Type B pancreatic cell (in vitro differentiated cells): ENCODE measurements at regions not wholly inside any gene's neighbourhood (a gene's known extent, or its start where the extent isn't known, plus 50 kb on each side); places are given as distances from the start of the nearest gene placed in this dataset.
"Not testable (repeated sequence)": the region's sequence is repeated elsewhere in the genome, so short reads cannot be mapped to it uniquely, and the experiment has no call there.

Experiments used
- DNase-seq: peaks from one replicate; pipeline ENCODE4 v3.0.0; 2021; ENCODE audit warnings: mixed read lengths; ENCODE audit not compliant: unreplicated experiment; ENCODE audit errors: extremely low spot score
- H3K27ac Mint-ChIP-seq: 2 replicates; pipeline ENCODE4 v1.8.0; 2021; ENCODE audit warnings: mild to moderate bottlenecking, mixed read lengths
- H3K27me3 Mint-ChIP-seq: 2 replicates; pipeline ENCODE4 v1.8.0; 2021; ENCODE audit warnings: mixed read lengths
- H3K36me3 Mint-ChIP-seq: 2 replicates; pipeline ENCODE4 v1.8.0; 2021; ENCODE audit warnings: mixed read lengths
- H3K4me1 Mint-ChIP-seq: one replicate; pipeline ENCODE4 v1.8.0; 2021; ENCODE audit warnings: mixed read lengths; ENCODE audit not compliant: unreplicated experiment
- H3K4me3 Mint-ChIP-seq: 2 replicates; pipeline ENCODE4 v1.8.0; 2021; ENCODE audit warnings: mild to moderate bottlenecking, mixed read lengths
- H3K9me3 Mint-ChIP-seq: 2 replicates; pipeline ENCODE4 v1.8.0; 2021; ENCODE audit warnings: mixed read lengths
- TF ChIP-seq, protein P1 (sequence below): fragments of 200-600 bp; sonication (generic); conservative IDR thresholded peaks from 2 replicates; pipeline ENCODE4 v1.5.0; 2021; ENCODE audit warnings: antibody characterized with exemption, mild to moderate bottlenecking

- no peaks in the 10 kb centered on the region for H3K36me3 Mint-ChIP-seq
- peaks cover 4% of the 10 kb centered on the region for H3K9me3 Mint-ChIP-seq
- no peaks in the 10 kb centered on the region for H3K27me3 Mint-ChIP-seq
- H3K4me3 Mint-ChIP-seq = no peak overlapping the region
- no peaks in the 10 kb centered on the region for H3K4me1 Mint-ChIP-seq
- DNase-seq = no peak
- H3K27ac Mint-ChIP-seq = no peak overlapping the region
- TF ChIP-seq, protein P1, sequence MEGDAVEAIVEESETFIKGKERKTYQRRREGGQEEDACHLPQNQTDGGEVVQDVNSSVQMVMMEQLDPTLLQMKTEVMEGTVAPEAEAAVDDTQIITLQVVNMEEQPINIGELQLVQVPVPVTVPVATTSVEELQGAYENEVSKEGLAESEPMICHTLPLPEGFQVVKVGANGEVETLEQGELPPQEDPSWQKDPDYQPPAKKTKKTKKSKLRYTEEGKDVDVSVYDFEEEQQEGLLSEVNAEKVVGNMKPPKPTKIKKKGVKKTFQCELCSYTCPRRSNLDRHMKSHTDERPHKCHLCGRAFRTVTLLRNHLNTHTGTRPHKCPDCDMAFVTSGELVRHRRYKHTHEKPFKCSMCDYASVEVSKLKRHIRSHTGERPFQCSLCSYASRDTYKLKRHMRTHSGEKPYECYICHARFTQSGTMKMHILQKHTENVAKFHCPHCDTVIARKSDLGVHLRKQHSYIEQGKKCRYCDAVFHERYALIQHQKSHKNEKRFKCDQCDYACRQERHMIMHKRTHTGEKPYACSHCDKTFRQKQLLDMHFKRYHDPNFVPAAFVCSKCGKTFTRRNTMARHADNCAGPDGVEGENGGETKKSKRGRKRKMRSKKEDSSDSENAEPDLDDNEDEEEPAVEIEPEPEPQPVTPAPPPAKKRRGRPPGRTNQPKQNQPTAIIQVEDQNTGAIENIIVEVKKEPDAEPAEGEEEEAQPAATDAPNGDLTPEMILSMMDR = no peak
Measured at GRCh38 chr11:24196733-24197132, 300.1 kb upstream of the LUZP2 start.

- DNase-seq = no peak
Measured at GRCh38 chr11:24198481-24198880, 298.4 kb upstream of the LUZP2 start.

GRCh38 chr11:24199461-24199860, 297.4 kb upstream of the LUZP2 start:
- Mint-ChIP-seq H3K4me1 (no peaks in the 10 kb centered on the region), H3K27ac (no peak overlapping the region), H3K9me3 (no peaks in the 10 kb centered on the region), H3K36me3 (no peaks in the 10 kb centered on the region), H3K4me3 (no peak overlapping the region), H3K27me3 (no peaks in the 10 kb centered on the region)
- DNase-seq = no peak
- TF ChIP-seq, protein P1 = no peak

More at GRCh38 chr11:24198481-24198880, 298.4 kb upstream of the LUZP2 start:
- no peaks in the 10 kb centered on the region for H3K36me3 Mint-ChIP-seq
- H3K9me3 Mint-ChIP-seq = no peaks in the 10 kb centered on the region
- H3K27me3 Mint-ChIP-seq = no peaks in the 10 kb centered on the region
- no peaks in the 10 kb centered on the region for H3K4me1 Mint-ChIP-seq
- H3K27ac Mint-ChIP-seq = no peak overlapping the region
- TF ChIP-seq, protein P1 = no peak
- H3K4me3 Mint-ChIP-seq = no peak overlapping the region

GRCh38 chr11:24206030-24206429, 290.8 kb upstream of the LUZP2 start:
- H3K4me1 Mint-ChIP-seq = peaks cover 11% of the 10 kb centered on the region
- DNase-seq = no peak
- no peaks in the 10 kb centered on the region for H3K27me3 Mint-ChIP-seq
- no peaks in the 10 kb centered on the region for H3K36me3 Mint-ChIP-seq
- H3K4me3 Mint-ChIP-seq = no peak overlapping the region
- H3K27ac Mint-ChIP-seq = no peak overlapping the region
- TF ChIP-seq, protein P1 = no peak
- H3K9me3 Mint-ChIP-seq = no peaks in the 10 kb centered on the region

DNA sequence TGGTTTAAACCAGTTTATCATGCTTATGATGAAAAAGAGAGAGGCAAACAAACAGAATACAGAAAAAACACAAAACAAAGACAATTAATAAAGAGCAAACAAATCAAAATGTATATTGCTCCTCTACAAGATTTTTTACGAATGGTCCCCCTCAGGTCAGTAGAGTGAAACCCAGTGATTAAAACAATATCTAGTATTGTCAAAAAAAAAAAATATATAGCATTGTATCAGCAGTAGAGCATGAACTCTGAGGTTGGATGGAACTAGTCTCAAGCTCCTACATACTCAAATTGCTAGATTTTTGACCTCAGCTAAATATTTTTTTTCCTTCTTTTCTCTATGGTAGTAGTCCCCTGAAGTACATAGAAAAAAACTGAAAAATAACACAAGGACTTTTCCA, 290.3 kb upstream of the LUZP2 start:
- no peaks in the 10 kb centered on the region for H3K27me3 Mint-ChIP-seq
- TF ChIP-seq, protein P1 = no peak
- no peaks in the 10 kb centered on the region for H3K9me3 Mint-ChIP-seq
- no peak for DNase-seq
- no peaks in the 10 kb centered on the region for H3K36me3 Mint-ChIP-seq
- no peak overlapping the region for H3K27ac Mint-ChIP-seq
- peaks cover 11% of the 10 kb centered on the region for H3K4me1 Mint-ChIP-seq
- no peak overlapping the region for H3K4me3 Mint-ChIP-seq

DNA sequence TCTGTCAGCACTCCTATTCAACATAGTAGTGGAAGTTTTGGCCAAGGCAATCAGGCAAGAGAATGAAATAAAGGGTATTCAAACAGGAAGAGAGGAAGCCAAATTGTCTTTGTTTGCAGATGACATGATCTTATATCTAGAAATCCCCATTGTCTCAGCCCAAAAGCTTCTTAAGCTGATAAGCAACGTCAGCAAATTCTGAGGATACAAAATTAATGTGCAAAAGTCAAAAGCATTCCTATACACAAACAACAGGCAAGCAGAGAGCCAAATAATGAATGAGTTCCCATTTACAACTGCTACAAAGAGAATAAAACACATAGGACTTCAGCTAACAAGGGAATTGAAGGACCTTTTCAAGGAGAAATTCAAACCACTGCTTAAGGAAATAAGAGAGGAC, 280.4 kb upstream of the LUZP2 start:
- TF ChIP-seq, protein P1 = no peak
- Mint-ChIP-seq H3K4me1 (no peaks in the 10 kb centered on the region), H3K36me3 (no peaks in the 10 kb centered on the region), H3K9me3 (no peaks in the 10 kb centered on the region), H3K27ac (no peak overlapping the region), H3K27me3 (no peaks in the 10 kb centered on the region), H3K4me3 (no peak overlapping the region)
- DNase-seq = no peak

- not testable (repeated sequence) for H3K9me3 Mint-ChIP-seq, H3K4me3 Mint-ChIP-seq, DNase-seq, H3K36me3 Mint-ChIP-seq, H3K4me1 Mint-ChIP-seq, H3K27ac Mint-ChIP-seq, H3K27me3 Mint-ChIP-seq
Measured at GRCh38 chr11:24217319-24217718, 279.5 kb upstream of the LUZP2 start.
